ENCODE measurements at regions not wholly inside any gene's neighbourhood (a gene's known extent, or its start where the extent isn't known, plus 50 kb on each side); places are given as distances from the start of the nearest gene placed in this dataset.

DNA sequence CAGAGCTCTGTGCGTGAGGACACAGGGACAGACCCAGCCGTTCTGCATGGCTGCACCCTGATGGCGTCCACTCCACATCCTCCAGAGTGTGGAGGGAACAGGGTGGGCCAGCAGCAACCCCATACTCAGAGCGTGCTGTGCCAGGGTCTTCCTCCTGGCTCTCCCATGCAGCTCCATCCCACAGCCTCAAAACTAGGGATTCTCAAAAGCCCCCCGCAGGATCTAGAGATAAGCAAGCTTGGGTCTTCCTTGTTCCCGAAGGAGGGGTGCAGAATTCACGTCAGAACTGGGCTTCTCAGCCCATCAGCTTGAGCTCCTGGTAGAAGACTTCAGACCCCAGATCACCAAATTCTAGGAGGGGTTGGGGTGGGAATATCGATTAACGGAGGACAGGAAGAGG lies 858.8 kb downstream of the TBC1D22A start:
- DNase-seq, result peak in 2 of 7 donors; percentile 0 to 13
- no peaks in the 10 kb centered on the region for H3K9me3 ChIP-seq (replicated peaks in 1 of 3)
- 51 to 73% (median 69%) methylated on average over 7 to 9 of the region's 9 CpGs for WGBS, 4 donors
- H3K27ac ChIP-seq, result no peak overlapping the region
- intact Hi-C loops (cut with DNase I), result no loop called here
- no peak overlapping the region for H3K4me3 ChIP-seq
- peaks cover 5% of the 10 kb centered on the region for H3K27me3 ChIP-seq
- H3K4me1 ChIP-seq (replicated peaks in 1 of 2), result no peaks in the 10 kb centered on the region
- H3K36me3 ChIP-seq (replicated peaks in 1 of 2), result no peaks in the 10 kb centered on the region
- TF ChIP-seq, protein P1, sequence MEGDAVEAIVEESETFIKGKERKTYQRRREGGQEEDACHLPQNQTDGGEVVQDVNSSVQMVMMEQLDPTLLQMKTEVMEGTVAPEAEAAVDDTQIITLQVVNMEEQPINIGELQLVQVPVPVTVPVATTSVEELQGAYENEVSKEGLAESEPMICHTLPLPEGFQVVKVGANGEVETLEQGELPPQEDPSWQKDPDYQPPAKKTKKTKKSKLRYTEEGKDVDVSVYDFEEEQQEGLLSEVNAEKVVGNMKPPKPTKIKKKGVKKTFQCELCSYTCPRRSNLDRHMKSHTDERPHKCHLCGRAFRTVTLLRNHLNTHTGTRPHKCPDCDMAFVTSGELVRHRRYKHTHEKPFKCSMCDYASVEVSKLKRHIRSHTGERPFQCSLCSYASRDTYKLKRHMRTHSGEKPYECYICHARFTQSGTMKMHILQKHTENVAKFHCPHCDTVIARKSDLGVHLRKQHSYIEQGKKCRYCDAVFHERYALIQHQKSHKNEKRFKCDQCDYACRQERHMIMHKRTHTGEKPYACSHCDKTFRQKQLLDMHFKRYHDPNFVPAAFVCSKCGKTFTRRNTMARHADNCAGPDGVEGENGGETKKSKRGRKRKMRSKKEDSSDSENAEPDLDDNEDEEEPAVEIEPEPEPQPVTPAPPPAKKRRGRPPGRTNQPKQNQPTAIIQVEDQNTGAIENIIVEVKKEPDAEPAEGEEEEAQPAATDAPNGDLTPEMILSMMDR (IDR thresholded peaks at IDR 0.05), result no peak
- TF ChIP-seq POLR2A (IDR thresholded peaks at IDR 0.05), result no peak

DNA sequence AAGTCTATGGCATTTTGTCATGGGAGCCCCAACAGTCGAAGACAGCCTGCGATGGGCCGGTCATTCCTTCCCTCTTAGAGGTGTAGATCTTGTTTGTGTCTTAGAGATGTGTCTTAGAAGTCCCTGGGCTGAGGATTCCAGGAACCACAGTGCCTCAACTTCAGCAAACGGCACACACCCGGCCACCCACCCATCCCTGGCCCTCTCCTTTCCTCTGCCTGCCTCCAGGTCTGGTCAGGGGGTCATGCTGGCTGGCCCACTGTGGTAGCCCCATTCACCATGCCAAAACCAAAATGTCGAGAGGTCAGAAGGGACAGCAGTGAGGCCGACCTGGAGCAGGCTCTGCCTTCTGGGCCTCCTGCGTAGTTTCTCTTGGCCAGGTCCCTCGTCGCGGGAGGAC lies 857.9 kb downstream of the TBC1D22A start:
- 82 to 91% (median 84%) methylated on average over 9 to 11 of the region's 11 CpGs for WGBS, 4 donors
- intact Hi-C loops (cut with DNase I), result no loop called here
- Histone ChIP-seq H3K4me3 (no peak overlapping the region), H3K36me3 (replicated peaks in 1 of 2) (no peaks in the 10 kb centered on the region), H3K27ac (no peak overlapping the region), H3K4me1 (replicated peaks in 1 of 2) (no peaks in the 10 kb centered on the region), H3K27me3 (peaks cover 5% of the 10 kb centered on the region), H3K9me3 (replicated peaks in 1 of 3) (no peaks in the 10 kb centered on the region)
- DNase-seq, result peak in 2 of 7 donors; percentile 3 to 23
- TF ChIP-seq POLR2A (IDR thresholded peaks at IDR 0.05), result no peak
- TF ChIP-seq, protein P1 (IDR thresholded peaks at IDR 0.05), result no peak

DNA sequence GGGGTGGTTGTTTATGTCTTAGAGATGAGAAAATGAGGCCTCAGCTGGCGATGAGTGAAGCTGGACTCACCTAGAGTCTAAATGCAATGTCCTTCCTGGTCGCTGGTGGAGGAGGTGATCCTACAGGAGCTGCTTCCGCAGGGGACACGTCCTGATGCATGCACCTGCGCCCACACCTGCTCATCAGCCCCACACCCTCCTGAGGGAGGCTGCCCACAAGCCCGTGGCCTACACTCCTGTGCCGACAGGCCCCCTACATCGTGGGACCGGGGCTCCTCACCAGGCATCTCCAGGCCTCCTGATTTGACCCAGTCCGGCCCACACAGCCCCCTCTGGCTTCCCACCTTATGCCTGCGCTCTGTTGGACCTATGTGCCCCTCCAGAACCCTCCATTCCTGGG lies 857.2 kb downstream of the TBC1D22A start:
- Histone ChIP-seq H3K4me3 (no peak overlapping the region), H3K4me1 (replicated peaks in 1 of 2) (no peaks in the 10 kb centered on the region), H3K27ac (no peak overlapping the region), H3K36me3 (replicated peaks in 1 of 2) (no peaks in the 10 kb centered on the region), H3K9me3 (replicated peaks in 1 of 3) (no peaks in the 10 kb centered on the region), H3K27me3 (no peaks in the 10 kb centered on the region)
- peak in 1 of 7 donors; percentile 38 for DNase-seq
- WGBS, 4 donors, result 74 to 81% (median 75%) methylated on average over 3 to 11 of the region's 11 CpGs
- intact Hi-C loops (cut with DNase I), result no loop called here
- TF ChIP-seq, protein P1 (IDR thresholded peaks at IDR 0.05), result no peak
- TF ChIP-seq POLR2A (IDR thresholded peaks at IDR 0.05), result no peak

DNA sequence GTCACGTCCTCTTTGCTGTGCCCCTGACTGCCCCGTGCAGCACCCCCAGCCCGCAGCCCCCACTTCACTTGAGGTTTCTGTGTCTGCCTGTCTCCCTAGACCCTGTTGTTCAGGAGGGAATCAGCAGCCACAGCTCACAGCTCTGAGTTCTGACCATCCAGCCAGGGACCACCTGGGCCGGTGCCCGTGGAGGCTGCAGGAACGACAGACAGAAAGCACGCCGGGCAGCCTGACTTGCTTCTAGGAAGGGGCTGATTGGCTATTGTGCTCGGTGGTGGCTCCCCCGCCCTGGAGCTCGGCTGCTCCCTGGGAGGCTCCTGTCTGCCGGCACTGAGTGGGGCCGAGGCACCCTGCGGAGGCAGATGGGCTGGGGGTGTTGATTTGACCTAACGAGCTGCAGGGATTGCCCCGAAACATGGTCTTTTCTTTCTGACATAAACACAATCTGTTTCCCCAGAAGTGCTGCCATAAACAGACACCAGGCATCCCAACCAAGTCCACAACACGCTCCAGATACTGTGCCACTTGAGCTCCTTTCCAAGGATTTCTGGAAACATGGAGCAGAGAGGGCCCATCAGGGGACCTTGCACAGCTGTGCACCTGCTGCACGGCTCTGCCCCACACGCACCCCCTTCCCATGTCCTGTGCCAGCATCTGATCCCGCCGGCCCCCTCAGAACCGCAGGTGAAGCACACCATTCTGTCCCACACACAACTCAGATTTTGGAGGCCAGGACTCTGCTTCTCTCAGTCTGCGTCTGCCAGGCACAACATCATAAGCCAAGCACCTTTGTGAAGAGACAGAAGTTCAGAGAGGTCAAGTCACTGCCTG lies 855.9 kb downstream of the TBC1D22A start:
- DNase-seq, result peak in 1 of 7 donors; percentile 7
- no peaks in the 10 kb centered on the region for H3K9me3 ChIP-seq (replicated peaks in 1 of 3)
- WGBS, 4 donors, result 26 to 41% (median 31%) methylated on average over 20 to 23 of the region's 23 CpGs
- H3K4me3 ChIP-seq, result no peak overlapping the region
- H3K27me3 ChIP-seq, result no peaks in the 10 kb centered on the region
- no peak overlapping the region for H3K27ac ChIP-seq
- H3K36me3 ChIP-seq (replicated peaks in 1 of 2), result no peaks in the 10 kb centered on the region
- no peaks in the 10 kb centered on the region for H3K4me1 ChIP-seq (replicated peaks in 1 of 2)
- TF ChIP-seq, protein P1 (IDR thresholded peaks at IDR 0.05), result no peak
- no peak for TF ChIP-seq POLR2A (IDR thresholded peaks at IDR 0.05)
- intact Hi-C loops (cut with DNase I), result no loop called here

All from adrenal gland (tissue), 9 donors.